ENCODE measurements at regions not wholly inside any gene's neighbourhood (a gene's known extent, or its start where the extent isn't known, plus 50 kb on each side); places are given as distances from the start of the nearest gene placed in this dataset.
"Not testable (repeated sequence)": the region's sequence is repeated elsewhere in the genome, so short reads cannot be mapped to it uniquely, and the experiment has no call there.

DNA sequence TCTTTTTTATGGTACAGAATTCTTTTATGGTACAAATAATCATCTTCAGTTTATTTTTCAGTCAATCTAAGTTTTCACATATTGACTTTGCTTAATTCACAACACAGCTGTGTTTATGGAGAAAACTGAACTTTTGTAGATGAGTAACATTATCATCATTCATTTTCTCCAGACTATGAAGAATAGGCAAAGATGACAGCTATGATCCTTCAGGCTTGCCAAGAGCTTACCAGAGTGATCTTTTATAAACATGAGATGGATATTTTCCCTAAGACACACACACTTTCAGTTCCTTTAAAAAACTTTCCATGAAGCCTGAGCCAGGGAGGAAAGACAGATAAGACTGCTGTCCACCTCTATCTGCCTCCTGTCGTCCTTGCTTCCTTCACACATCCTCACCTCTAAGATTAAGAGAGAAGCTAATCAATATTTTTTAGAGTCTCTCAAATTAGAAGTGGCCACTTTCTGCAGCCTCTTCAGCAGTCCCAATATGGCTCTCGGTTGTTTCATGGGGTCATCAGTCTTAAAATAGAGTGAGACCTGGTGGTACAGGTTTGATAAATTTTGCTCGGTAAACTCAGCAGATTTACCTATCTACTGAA is 108.1 kb upstream of the SLC27A6 start:
- Histone ChIP-seq H3K27ac (ENCODE audit: low read length) (no peak overlapping the region), H3K9me3 (ENCODE audit: control insufficient read depth, insufficient read depth, low read depth, low read length) (no peaks in the 10 kb centered on the region), H3K4me3 (ENCODE audit: low read depth in 2 of 2, low read length in 2 of 2) (no peak overlapping the region), H3K4me1 (ENCODE audit: control insufficient read depth, insufficient read depth, low read length) (no peaks in the 10 kb centered on the region), H3K27me3 (ENCODE audit: control insufficient read depth, insufficient read depth, low read length) (no peaks in the 10 kb centered on the region), H3K36me3 (ENCODE audit: control insufficient read depth, insufficient read depth, low read length) (no peaks in the 10 kb centered on the region)
- ChIA-PET CTCF (no interaction called here), POLR2A (no interaction called here)
- no peak for ATAC-seq
- DNase-seq (ENCODE audit: low read depth, low spot score) = no peak
- no TSS peak for BruUV-seq (replicated peaks)
- no peak for TF ChIP-seq POLR2AphosphoS5 (IDR thresholded peaks at IDR 0.05; ENCODE audit: low read depth, low read length)
- TF ChIP-seq TCF7L2 (IDR thresholded peaks at IDR 0.05; ENCODE audit: low read depth, low read length) = no peak
- TF ChIP-seq, protein P1, sequence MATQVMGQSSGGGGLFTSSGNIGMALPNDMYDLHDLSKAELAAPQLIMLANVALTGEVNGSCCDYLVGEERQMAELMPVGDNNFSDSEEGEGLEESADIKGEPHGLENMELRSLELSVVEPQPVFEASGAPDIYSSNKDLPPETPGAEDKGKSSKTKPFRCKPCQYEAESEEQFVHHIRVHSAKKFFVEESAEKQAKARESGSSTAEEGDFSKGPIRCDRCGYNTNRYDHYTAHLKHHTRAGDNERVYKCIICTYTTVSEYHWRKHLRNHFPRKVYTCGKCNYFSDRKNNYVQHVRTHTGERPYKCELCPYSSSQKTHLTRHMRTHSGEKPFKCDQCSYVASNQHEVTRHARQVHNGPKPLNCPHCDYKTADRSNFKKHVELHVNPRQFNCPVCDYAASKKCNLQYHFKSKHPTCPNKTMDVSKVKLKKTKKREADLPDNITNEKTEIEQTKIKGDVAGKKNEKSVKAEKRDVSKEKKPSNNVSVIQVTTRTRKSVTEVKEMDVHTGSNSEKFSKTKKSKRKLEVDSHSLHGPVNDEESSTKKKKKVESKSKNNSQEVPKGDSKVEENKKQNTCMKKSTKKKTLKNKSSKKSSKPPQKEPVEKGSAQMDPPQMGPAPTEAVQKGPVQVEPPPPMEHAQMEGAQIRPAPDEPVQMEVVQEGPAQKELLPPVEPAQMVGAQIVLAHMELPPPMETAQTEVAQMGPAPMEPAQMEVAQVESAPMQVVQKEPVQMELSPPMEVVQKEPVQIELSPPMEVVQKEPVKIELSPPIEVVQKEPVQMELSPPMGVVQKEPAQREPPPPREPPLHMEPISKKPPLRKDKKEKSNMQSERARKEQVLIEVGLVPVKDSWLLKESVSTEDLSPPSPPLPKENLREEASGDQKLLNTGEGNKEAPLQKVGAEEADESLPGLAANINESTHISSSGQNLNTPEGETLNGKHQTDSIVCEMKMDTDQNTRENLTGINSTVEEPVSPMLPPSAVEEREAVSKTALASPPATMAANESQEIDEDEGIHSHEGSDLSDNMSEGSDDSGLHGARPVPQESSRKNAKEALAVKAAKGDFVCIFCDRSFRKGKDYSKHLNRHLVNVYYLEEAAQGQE (IDR thresholded peaks at IDR 0.05; ENCODE audit: insufficient read depth in 1 of 2, low read depth in 2 of 2, low read length in 1 of 2) = no peak
- no peak for TF ChIP-seq SIN3A (IDR thresholded peaks at IDR 0.05; ENCODE audit: borderline replicate concordance, insufficient read depth, low read depth, low read length)
- TF ChIP-seq, protein P2, sequence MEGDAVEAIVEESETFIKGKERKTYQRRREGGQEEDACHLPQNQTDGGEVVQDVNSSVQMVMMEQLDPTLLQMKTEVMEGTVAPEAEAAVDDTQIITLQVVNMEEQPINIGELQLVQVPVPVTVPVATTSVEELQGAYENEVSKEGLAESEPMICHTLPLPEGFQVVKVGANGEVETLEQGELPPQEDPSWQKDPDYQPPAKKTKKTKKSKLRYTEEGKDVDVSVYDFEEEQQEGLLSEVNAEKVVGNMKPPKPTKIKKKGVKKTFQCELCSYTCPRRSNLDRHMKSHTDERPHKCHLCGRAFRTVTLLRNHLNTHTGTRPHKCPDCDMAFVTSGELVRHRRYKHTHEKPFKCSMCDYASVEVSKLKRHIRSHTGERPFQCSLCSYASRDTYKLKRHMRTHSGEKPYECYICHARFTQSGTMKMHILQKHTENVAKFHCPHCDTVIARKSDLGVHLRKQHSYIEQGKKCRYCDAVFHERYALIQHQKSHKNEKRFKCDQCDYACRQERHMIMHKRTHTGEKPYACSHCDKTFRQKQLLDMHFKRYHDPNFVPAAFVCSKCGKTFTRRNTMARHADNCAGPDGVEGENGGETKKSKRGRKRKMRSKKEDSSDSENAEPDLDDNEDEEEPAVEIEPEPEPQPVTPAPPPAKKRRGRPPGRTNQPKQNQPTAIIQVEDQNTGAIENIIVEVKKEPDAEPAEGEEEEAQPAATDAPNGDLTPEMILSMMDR (IDR thresholded peaks at IDR 0.05) = no peak
- in situ Hi-C loops (cut with HindIII; ENCODE audit: low pct_unique_long_range_greater_than_20kb, low sequenced_read_pairs) (no loop called here), intact Hi-C loops (cut with micrococcal nuclease; ENCODE audit: unreplicated experiment) (no loop called here)

DNA sequence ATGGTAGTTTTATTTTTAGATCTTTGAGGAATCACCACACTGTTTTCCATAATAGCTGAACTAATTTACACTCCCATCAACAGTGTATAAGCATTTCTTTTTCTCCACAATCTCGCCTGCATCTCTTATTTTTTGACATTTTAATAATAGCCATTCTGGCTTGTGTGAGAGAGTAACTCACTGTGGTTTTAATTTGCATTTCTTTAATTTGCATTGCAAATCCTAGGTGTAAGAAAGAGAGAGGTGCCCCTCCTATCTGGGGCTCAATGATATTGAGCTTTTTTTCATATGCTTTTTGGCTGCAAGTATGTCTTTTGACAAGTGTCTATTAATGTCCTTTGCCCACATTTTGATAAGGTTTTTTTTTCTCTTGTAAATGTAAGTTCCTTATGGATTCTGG is 106.3 kb upstream of the SLC27A6 start:
- CTCF ChIA-PET = no interaction called here
- H3K4me1 ChIP-seq (ENCODE audit: control insufficient read depth, insufficient read depth, low read length) = no peaks in the 10 kb centered on the region
- intact Hi-C loops (cut with micrococcal nuclease; ENCODE audit: unreplicated experiment) (no loop called here), in situ Hi-C loops (cut with HindIII; ENCODE audit: low pct_unique_long_range_greater_than_20kb, low sequenced_read_pairs) (no loop called here)
- TF ChIP-seq SIN3A (IDR thresholded peaks at IDR 0.05; ENCODE audit: borderline replicate concordance, insufficient read depth, low read depth, low read length) = no peak
- TF ChIP-seq, protein P2 (IDR thresholded peaks at IDR 0.05) = no peak
- no peak for TF ChIP-seq POLR2AphosphoS5 (IDR thresholded peaks at IDR 0.05; ENCODE audit: low read depth, low read length)
- no peak for TF ChIP-seq TCF7L2 (IDR thresholded peaks at IDR 0.05; ENCODE audit: low read depth, low read length)
- TF ChIP-seq, protein P1 (IDR thresholded peaks at IDR 0.05; ENCODE audit: insufficient read depth in 1 of 2, low read depth in 2 of 2, low read length in 1 of 2) = no peak
- H3K9me3 ChIP-seq (ENCODE audit: control insufficient read depth, insufficient read depth, low read depth, low read length) = no peaks in the 10 kb centered on the region
- no peaks in the 10 kb centered on the region for H3K36me3 ChIP-seq (ENCODE audit: control insufficient read depth, insufficient read depth, low read length)
- ATAC-seq (no peak), DNase-seq (ENCODE audit: low read depth, low spot score) (no peak)
- POLR2A ChIA-PET = no interaction called here
- H3K4me3 ChIP-seq (ENCODE audit: low read depth in 2 of 2, low read length in 2 of 2) = no peak overlapping the region
- no TSS peak for BruUV-seq (replicated peaks)
- no peaks in the 10 kb centered on the region for H3K27me3 ChIP-seq (ENCODE audit: control insufficient read depth, insufficient read depth, low read length)
- H3K27ac ChIP-seq (ENCODE audit: low read length) = no peak overlapping the region

GRCh38 chr5:128861155-128861554 is 104.1 kb upstream of the SLC27A6 start:
- H3K9me3 ChIP-seq (ENCODE audit: control insufficient read depth, insufficient read depth, low read depth, low read length); CTCF ChIA-PET; H3K27ac ChIP-seq (ENCODE audit: low read length); in situ Hi-C loops (cut with HindIII; ENCODE audit: low pct_unique_long_range_greater_than_20kb, low sequenced_read_pairs); H3K4me1 ChIP-seq (ENCODE audit: control insufficient read depth, insufficient read depth, low read length); H3K36me3 ChIP-seq (ENCODE audit: control insufficient read depth, insufficient read depth, low read length); DNase-seq (ENCODE audit: low read depth, low spot score); POLR2A ChIA-PET; intact Hi-C loops (cut with micrococcal nuclease; ENCODE audit: unreplicated experiment); ATAC-seq; BruUV-seq (replicated peaks); H3K4me3 ChIP-seq (ENCODE audit: low read depth in 2 of 2, low read length in 2 of 2); H3K27me3 ChIP-seq (ENCODE audit: control insufficient read depth, insufficient read depth, low read length): not testable (repeated sequence)
